ENCODE measurements at regions not wholly inside any gene's neighbourhood (a gene's known extent, or its start where the extent isn't known, plus 50 kb on each side); places are given as distances from the start of the nearest gene placed in this dataset.

DNA sequence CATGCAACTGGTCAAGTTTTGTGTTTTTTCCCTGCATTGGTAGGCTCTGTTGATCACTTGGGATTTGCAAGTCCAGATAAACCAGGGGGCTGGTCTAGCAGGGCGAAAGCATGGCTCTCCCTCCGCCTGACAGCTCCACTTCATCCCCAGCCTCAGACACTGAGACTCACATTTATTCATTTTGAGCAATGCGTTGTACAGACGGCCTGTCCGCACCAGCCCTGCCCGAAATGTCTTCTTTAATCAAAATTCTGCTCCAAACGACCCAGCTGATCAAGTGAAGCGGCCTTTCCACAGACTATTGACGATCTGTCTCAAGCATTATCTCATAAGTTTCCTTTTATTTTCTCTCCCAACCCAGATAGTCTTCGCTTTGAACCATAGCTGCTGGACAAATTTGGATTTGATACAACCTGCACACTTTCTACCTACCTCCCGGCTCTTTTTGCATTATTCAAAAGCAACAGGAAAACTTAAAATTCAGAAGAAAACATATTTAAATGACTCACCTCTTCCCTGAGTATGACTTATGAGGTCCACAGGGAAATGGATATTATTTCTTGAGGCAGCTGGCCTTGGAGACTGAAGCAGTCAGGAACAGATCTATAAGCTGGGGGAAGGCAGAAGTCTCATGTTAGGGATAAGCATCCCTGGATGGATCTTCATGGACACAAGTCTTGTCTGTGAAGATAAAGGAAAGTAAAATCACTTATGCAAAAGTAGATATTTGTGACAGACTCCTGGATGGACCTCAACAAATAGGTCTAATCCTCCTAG lies 498.9 kb upstream of the MGMT start:
- intact Hi-C loops (cut with DNase I): no loop called here
- Histone ChIP-seq H3K27ac (no peak overlapping the region), H3K27me3 (peaks cover 0 to 9% (median 0%) of the 10 kb centered on the region in 9 donors), H3K36me3 (no peaks in the 10 kb centered on the region), H3K4me3 (no peak overlapping the region), H3K4me1 (peaks cover 0 to 3% (median 0%) of the 10 kb centered on the region in 12 donors), H3K9me3 (no peaks in the 10 kb centered on the region)
- no peak for DNase-seq
- ATAC-seq: no peak
- WGBS, 4 donors: 83 to 88% (median 87%) methylated on average over 11 of the region's 11 CpGs
- TF ChIP-seq, protein P1, sequence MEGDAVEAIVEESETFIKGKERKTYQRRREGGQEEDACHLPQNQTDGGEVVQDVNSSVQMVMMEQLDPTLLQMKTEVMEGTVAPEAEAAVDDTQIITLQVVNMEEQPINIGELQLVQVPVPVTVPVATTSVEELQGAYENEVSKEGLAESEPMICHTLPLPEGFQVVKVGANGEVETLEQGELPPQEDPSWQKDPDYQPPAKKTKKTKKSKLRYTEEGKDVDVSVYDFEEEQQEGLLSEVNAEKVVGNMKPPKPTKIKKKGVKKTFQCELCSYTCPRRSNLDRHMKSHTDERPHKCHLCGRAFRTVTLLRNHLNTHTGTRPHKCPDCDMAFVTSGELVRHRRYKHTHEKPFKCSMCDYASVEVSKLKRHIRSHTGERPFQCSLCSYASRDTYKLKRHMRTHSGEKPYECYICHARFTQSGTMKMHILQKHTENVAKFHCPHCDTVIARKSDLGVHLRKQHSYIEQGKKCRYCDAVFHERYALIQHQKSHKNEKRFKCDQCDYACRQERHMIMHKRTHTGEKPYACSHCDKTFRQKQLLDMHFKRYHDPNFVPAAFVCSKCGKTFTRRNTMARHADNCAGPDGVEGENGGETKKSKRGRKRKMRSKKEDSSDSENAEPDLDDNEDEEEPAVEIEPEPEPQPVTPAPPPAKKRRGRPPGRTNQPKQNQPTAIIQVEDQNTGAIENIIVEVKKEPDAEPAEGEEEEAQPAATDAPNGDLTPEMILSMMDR (IDR thresholded peaks at IDR 0.05): no peak
- TF ChIP-seq POLR2A (IDR thresholded peaks at IDR 0.05): no peak

DNA sequence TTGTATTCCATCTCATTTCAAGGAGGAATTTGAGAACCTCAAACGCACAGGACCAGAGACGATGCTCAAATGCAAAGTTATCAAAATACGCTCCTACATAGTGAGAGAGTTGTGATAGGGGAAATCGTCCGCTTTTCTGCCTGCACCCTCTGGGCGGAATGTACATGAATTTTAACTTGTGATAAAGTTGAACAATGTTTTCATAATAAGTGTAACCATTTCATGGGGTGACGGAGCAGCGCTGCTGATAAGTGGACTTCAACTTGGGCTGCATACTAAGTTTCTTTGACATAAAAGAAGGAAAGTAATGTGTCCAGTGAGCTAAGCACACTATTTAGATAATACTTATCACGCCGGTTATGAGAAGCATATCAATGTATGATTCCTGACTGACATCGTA lies 497.5 kb upstream of the MGMT start:
- no peaks in the 10 kb centered on the region for H3K36me3 ChIP-seq
- no peaks in the 10 kb centered on the region for H3K9me3 ChIP-seq
- TF ChIP-seq POLR2A (IDR thresholded peaks at IDR 0.05): no peak
- TF ChIP-seq, protein P1 (IDR thresholded peaks at IDR 0.05): no peak
- DNase-seq (no peak), ATAC-seq (no peak)
- no peak overlapping the region for H3K27ac ChIP-seq
- H3K4me1 ChIP-seq: peaks cover 0 to 4% (median 0%) of the 10 kb centered on the region in 12 donors
- H3K4me3 ChIP-seq: no peak overlapping the region
- 77 to 84% (median 82%) methylated on average over 11 of the region's 11 CpGs for WGBS, 4 donors
- intact Hi-C loops (cut with DNase I): no loop called here
- H3K27me3 ChIP-seq: peaks cover 0 to 7% (median 0%) of the 10 kb centered on the region in 9 donors

DNA sequence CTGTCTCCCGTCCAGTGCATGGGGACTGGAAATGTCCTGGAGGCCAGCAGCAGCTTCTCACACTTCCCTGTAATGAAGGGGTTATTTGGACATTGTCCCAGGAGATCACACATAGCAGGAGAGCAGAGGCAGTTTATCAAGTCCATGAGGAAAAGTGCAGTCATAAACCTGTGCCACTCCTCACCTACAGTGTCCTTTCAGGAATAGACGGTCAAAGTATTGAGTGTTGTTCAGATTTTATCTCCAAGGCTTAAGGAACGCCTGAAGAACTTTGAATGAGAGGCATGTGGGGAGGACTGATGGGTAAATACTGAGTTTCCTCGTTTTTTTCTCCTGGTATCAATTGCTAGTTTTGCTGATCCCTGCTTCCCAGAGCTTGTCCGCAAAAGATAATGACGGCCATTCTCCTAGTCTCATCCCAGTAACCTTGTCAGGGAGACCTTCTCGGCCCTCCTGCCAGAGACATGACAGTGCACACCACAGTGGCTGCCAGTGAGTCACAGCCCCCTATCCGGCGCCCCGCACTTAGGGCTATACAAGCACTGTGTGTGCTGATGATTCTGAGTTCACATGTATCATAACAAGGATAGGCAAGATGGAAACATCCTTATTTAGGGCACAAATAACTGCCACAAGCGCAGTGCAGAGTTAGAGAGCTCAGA lies 495.5 kb upstream of the MGMT start:
- WGBS, 4 donors: 84 to 91% (median 86%) methylated on average over 11 of the region's 11 CpGs

GRCh38 chr10:128972036-128972405 lies 495.0 kb upstream of the MGMT start:
- no peak for TF ChIP-seq POLR2A (IDR thresholded peaks at IDR 0.05)
- TF ChIP-seq, protein P1 (IDR thresholded peaks at IDR 0.05): no peak
- H3K4me1 ChIP-seq: peaks cover 0 to 4% (median 0%) of the 10 kb centered on the region in 12 donors
- 81 to 93% (median 89%) methylated on average over 2 of the region's 2 CpGs for whole genome bisulfite sequencing, 4 donors
- DNase-seq (no peak), ATAC-seq (no peak)
- intact Hi-C loops (cut with DNase I): no loop called here
- peaks cover 0 to 7% (median 0%) of the 10 kb centered on the region in 9 donors for H3K27me3 ChIP-seq
- no peaks in the 10 kb centered on the region for H3K9me3 ChIP-seq
- H3K27ac ChIP-seq: no peak overlapping the region
- H3K36me3 ChIP-seq: no peaks in the 10 kb centered on the region
- H3K4me3 ChIP-seq: no peak overlapping the region

More for the DNA sequence above, 495.5 kb upstream of the MGMT start:
- intact Hi-C loops (cut with DNase I): no loop called here
- Histone ChIP-seq H3K27me3 (peaks cover 0 to 7% (median 0%) of the 10 kb centered on the region in 9 donors), H3K4me3 (no peak overlapping the region), H3K27ac (no peak overlapping the region), H3K9me3 (no peaks in the 10 kb centered on the region), H3K36me3 (no peaks in the 10 kb centered on the region), H3K4me1 (peaks cover 0 to 4% (median 0%) of the 10 kb centered on the region in 12 donors)
- no peak for DNase-seq
- TF ChIP-seq POLR2A (IDR thresholded peaks at IDR 0.05): no peak
- TF ChIP-seq, protein P1 (IDR thresholded peaks at IDR 0.05): no peak
- ATAC-seq: no peak
